HCT116 (cell line): ENCODE measurements at regions not wholly inside any gene's neighbourhood (a gene's known extent, or its start where the extent isn't known, plus 50 kb on each side); places are given as distances from the start of the nearest gene placed in this dataset.

Experiments used
- ATAC-seq: fragments of 200-7000 bp; cut with Tn5 transposase; 2 replicates; pipeline ENCODE4 v1.9.1; 2020; ENCODE audit warnings: mild to moderate bottlenecking, moderate library complexity
- BruUV-seq: library from RNA; stranded (reverse); fragments of 400-500 nt; replicated peaks from 2 replicates; lab custom pipeline; 2021; lab: Mats Ljungman, UMichigan
- CTCF ChIA-PET: fragments of 300-600 bp; sonication (Branson Sonifier 250); formaldehyde crosslinking; loops from one replicate; lab custom pipeline; 2021; ENCODE audit warnings: antibody characterized with exemption; lab: Charles Lee
- POLR2A ChIA-PET: fragments of 300-600, 350-600 bp; sonication (Branson Sonifier 250); formaldehyde crosslinking; loops from one replicate; lab custom pipeline; 2021; ENCODE audit warnings: antibody characterized with exemption; lab: Charles Lee
- RAD21 ChIA-PET, 2 experiments: fragments of 300-600 bp; sonication (Branson Sonifier 250); formaldehyde crosslinking; loops; one replicate each; lab custom pipeline; 2023; ENCODE audit warnings: low total read pairs in 2 of 2; ENCODE audit not compliant: uncharacterized antibody in 2 of 2, unreplicated experiment in 2 of 2, low non-redundant PET in 1 of 2; lab: Charles Lee
- DNase-seq: peaks from one replicate; pipeline ENCODE4 v3.0.0-alpha.2; 2010; ENCODE audit warnings: low read depth, low spot score
- H2AFZ ChIP-seq: fragments of 200-600 bp; shearing (Covaris generic), sonication (generic); 2 replicates; pipeline ENCODE4 v1.6.1; 2017; ENCODE audit warnings: low read depth, mixed run types, mixed read lengths, antibody characterized with exemption, low read length; ENCODE audit not compliant: poor library complexity, severe bottlenecking
- H3K27ac ChIP-seq: 2 replicates; pipeline ENCODE4 v1.5.1; 2012; ENCODE audit warnings: low read depth, low read length
- H3K27me3 ChIP-seq: fragments of 200-600 bp; sonication (generic); 2 replicates; pipeline ENCODE4 v1.6.1; 2016; ENCODE audit warnings: mixed run types, low read length, mixed read lengths; ENCODE audit not compliant: insufficient read depth
- H3K36me3 ChIP-seq, 2 experiments: fragments of 200-500 bp in 1 of 2; fragments of 200-600 bp in 1 of 2; sonication (Bioruptor generic) in 1 of 2; sonication (generic) in 1 of 2; 2 replicates each; pipeline versions ENCODE4 v1.5.1 to v1.6.1; 2014 to 2016; ENCODE audit warnings: low read length in 2 of 2, inconsistent platforms in 1 of 2, mixed read lengths in 1 of 2, mixed run types in 1 of 2; ENCODE audit not compliant: insufficient read depth in 2 of 2, control insufficient read depth in 1 of 2
- H3K4me1 ChIP-seq, 2 experiments: fragments of 200-600 bp in 1 of 2; sonication (generic) in 1 of 2; 2 replicates each; pipeline versions ENCODE4 v1.5.1 to v1.6.1; 2012 to 2017; ENCODE audit warnings: low read length in 2 of 2, inconsistent platforms in 1 of 2, mild to moderate bottlenecking in 1 of 2, mixed read lengths in 1 of 2, mixed run types in 1 of 2, moderate library complexity in 1 of 2; ENCODE audit not compliant: insufficient read depth in 2 of 2, control insufficient read depth in 1 of 2
- H3K4me2 ChIP-seq: fragments of 200-600 bp; sonication (generic); 2 replicates; pipeline ENCODE4 v1.6.1; 2017; ENCODE audit warnings: mixed run types, low read length, mixed read lengths
- H3K4me3 ChIP-seq, 2 experiments: fragments of 200-600 bp in 1 of 2; sonication (generic) in 1 of 2; replicated peaks in 1 of 2; 2 replicates each; pipeline ENCODE4 v1.5.1; 2011 to 2016; ENCODE audit warnings: low read length in 2 of 2, control low read depth in 1 of 2, low read depth in 1 of 2, mild to moderate bottlenecking in 1 of 2, mixed read lengths in 1 of 2, mixed run types in 1 of 2
- H3K79me2 ChIP-seq: fragments of 200-600 bp; sonication (generic); 2 replicates; pipeline ENCODE4 v1.6.1; 2017; ENCODE audit warnings: mild to moderate bottlenecking, mixed run types, low read length, moderate library complexity, mixed read lengths; ENCODE audit not compliant: insufficient read depth
- H3K9ac ChIP-seq: fragments of 200-600 bp; sonication (generic); 2 replicates; pipeline ENCODE4 v1.6.1; 2016; ENCODE audit warnings: low read length, mixed read lengths
- H3K9me2 ChIP-seq: fragments of 200-600 bp; sonication (generic), shearing (Covaris generic); 2 replicates; pipeline ENCODE4 v1.6.1; 2017; ENCODE audit warnings: mixed run types, mild to moderate bottlenecking, moderate library complexity; ENCODE audit not compliant: insufficient read depth
- H3K9me3 ChIP-seq, 2 experiments: fragments of 200-500 bp in 1 of 2; fragments of 200-600 bp in 1 of 2; sonication (Bioruptor generic) in 1 of 2; sonication (generic) in 1 of 2; 2 replicates each; pipeline ENCODE4 v1.6.1; 2014 to 2017; ENCODE audit warnings: low read length in 2 of 2, mixed read lengths in 2 of 2, inconsistent platforms in 1 of 2, low read depth in 1 of 2, mild to moderate bottlenecking in 1 of 2, mixed run types in 1 of 2, moderate library complexity in 1 of 2; ENCODE audit not compliant: control insufficient read depth in 1 of 2, insufficient read depth in 1 of 2
- H4K20me1 ChIP-seq: fragments of 200-600 bp; sonication (generic), shearing (Covaris generic); 2 replicates; pipeline ENCODE4 v1.6.1; 2017; ENCODE audit warnings: mixed run types, mild to moderate bottlenecking, moderate library complexity; ENCODE audit not compliant: insufficient read depth
- CBX3 ChIP-seq: IDR thresholded peaks from 2 replicates; pipeline ENCODE4 v1.6.1; 2012; ENCODE audit warnings: low read depth
- ELF1 ChIP-seq: IDR thresholded peaks from 2 replicates; pipeline ENCODE4 v1.6.1; 2012; ENCODE audit warnings: low read depth, borderline replicate concordance
- EZH2 ChIP-seq: fragments of 200-600 bp; sonication (generic); IDR thresholded peaks from 2 replicates; pipeline ENCODE4 v1.6.1; 2017; ENCODE audit warnings: antibody characterized with exemption, mixed run types
- EZH2phosphoT487 ChIP-seq: fragments of 200-600 bp; IDR thresholded peaks from 2 replicates; pipeline ENCODE4 v1.6.1; 2018; ENCODE audit warnings: antibody characterized with exemption, borderline replicate concordance
- JUND ChIP-seq: IDR thresholded peaks from 2 replicates; pipeline ENCODE4 v1.6.1; 2012
- SP1 ChIP-seq: IDR thresholded peaks from 2 replicates; pipeline ENCODE4 v1.6.1; 2012; ENCODE audit warnings: low read depth
- ZNF274 ChIP-seq: fragments of 200-500 bp; sonication (Bioruptor generic); IDR thresholded peaks from 2 replicates; pipeline ENCODE4 v1.6.1; 2014; ENCODE audit warnings: mild to moderate bottlenecking, low read depth, low read length, inconsistent platforms
- intact Hi-C: fragments of 100-400 bp; cut with micrococcal nuclease; formaldehyde crosslinking; loops from 2 replicates; pipeline ENCODE4 v1.10.0; 2022
- TF ChIP-seq, protein P1 (sequence below): IDR thresholded peaks from 2 replicates; pipeline ENCODE4 v1.6.1; 2012
- TF ChIP-seq, protein P2 (sequence below), 3 experiments: fragments of 200-600 bp in 1 of 3; sonication (generic) in 1 of 3; IDR thresholded peaks in 2 of 3; conservative IDR thresholded peaks in 1 of 3; 2 replicates each; pipeline ENCODE4 v1.5.1; 2012 to 2017; ENCODE audit warnings: low read depth in 2 of 3, low read length in 2 of 3, antibody characterized with exemption in 1 of 3, borderline replicate concordance in 1 of 3, control low read depth in 1 of 3, mild to moderate bottlenecking in 1 of 3, mixed read lengths in 1 of 3, mixed run types in 1 of 3, moderate library complexity in 1 of 3; ENCODE audit not compliant: insufficient read depth in 1 of 3

DNA sequence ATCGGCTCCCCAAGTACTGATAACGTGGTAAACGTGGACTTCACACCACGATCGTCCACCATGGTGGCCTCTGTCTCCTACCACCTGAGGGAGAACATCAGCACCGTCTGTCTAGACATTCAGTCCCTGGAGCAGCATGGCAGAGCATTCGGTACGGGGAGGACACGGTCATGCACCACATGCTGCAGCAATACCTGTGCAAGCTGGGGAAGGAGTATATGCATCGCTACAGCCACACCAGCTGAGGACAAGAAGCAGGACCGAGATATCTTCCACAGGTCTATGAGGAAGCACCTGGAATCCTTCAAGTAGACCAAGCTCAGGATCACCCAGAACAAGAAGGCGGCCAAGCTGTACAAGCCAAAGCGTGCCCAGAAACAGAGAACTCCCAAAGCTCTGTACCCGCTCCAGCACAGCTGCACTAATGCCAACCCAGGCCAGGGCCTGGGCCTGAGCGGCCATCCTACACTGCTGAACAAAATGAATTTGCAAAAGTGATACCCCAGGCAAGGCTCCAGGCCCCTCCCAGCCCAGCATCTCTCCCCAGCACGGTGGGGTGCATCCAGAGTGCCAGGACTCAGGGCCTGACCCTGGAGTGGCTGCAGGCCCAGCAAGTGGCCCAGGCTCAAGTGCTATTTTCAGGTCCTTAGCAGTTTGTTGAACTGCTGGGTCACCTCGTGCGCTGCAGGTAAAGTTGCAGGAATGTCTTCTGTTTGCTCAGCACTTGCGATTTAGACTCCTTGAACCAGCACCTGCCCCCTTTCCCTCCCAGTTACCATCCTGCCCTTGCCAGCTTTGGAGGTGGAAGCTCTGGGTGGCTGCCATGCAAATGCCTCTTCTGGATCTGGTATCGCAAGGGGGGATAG lies 119.3 kb upstream of the SERPIND1 start:
- Histone ChIP-seq H3K79me2 (no peaks in the 10 kb centered on the region), H4K20me1 (no peaks in the 10 kb centered on the region), H3K27ac (no peak overlapping the region), H3K4me2 (no peak overlapping the region), H2AFZ (no peak overlapping the region), H3K27me3 (peaks cover 13% of the 10 kb centered on the region; the same call in 1 of the 2 replicates), H3K9me3 (no peaks in the 10 kb centered on the region), H3K4me3 (no peak overlapping the region), H3K4me1 (no peaks in the 10 kb centered on the region), H3K9me2 (no peaks in the 10 kb centered on the region), H3K36me3 (no peaks in the 10 kb centered on the region), H3K9ac (no peak overlapping the region)
- DNase-seq (no peak), ATAC-seq (no peak)
- ChIA-PET CTCF (no interaction called here), RAD21 (no interaction called here), POLR2A (no interaction called here)
- intact Hi-C loops = no loop called here
- TF ChIP-seq, protein P1, sequence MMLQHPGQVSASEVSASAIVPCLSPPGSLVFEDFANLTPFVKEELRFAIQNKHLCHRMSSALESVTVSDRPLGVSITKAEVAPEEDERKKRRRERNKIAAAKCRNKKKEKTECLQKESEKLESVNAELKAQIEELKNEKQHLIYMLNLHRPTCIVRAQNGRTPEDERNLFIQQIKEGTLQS = no peak
- TF ChIP-seq SP1 = no peak
- no peak for TF ChIP-seq JUND
- no peak for TF ChIP-seq ZNF274
- TF ChIP-seq ELF1 = no peak
- TF ChIP-seq EZH2phosphoT487 = no peak
- TF ChIP-seq CBX3 = no peak
- TF ChIP-seq, protein P2, sequence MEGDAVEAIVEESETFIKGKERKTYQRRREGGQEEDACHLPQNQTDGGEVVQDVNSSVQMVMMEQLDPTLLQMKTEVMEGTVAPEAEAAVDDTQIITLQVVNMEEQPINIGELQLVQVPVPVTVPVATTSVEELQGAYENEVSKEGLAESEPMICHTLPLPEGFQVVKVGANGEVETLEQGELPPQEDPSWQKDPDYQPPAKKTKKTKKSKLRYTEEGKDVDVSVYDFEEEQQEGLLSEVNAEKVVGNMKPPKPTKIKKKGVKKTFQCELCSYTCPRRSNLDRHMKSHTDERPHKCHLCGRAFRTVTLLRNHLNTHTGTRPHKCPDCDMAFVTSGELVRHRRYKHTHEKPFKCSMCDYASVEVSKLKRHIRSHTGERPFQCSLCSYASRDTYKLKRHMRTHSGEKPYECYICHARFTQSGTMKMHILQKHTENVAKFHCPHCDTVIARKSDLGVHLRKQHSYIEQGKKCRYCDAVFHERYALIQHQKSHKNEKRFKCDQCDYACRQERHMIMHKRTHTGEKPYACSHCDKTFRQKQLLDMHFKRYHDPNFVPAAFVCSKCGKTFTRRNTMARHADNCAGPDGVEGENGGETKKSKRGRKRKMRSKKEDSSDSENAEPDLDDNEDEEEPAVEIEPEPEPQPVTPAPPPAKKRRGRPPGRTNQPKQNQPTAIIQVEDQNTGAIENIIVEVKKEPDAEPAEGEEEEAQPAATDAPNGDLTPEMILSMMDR (IDR thresholded peaks at IDR 0.05 in 2 of 3, conservative IDR thresholded peaks at IDR 0.05 in 1 of 3; ENCODE audit: borderline replicate concordance in 1 of 3, insufficient read depth in 1 of 3, low read depth in 2 of 3, low read length in 2 of 3) = no peak
- TF ChIP-seq EZH2 = no peak
- no TSS peak for BruUV-seq
